Brain microvascular endothelial cell (primary cell): ENCODE measurements at regions not wholly inside any gene's neighbourhood (a gene's known extent, or its start where the extent isn't known, plus 50 kb on each side); places are given as distances from the start of the nearest gene placed in this dataset.

Experiments
- DNase-seq: peaks from one replicate; pipeline ENCODE4 v3.0.0-alpha.2; 2020
- H3K27ac ChIP-seq: fragments of 250-450 bp; sonication (Bioruptor Pico); 2 replicates; pipeline ENCODE4 v1.5.1; 2020; ENCODE audit warnings: mild to moderate bottlenecking, moderate library complexity
- H3K27me3 ChIP-seq: fragments of 250-450 bp; sonication (Bioruptor Pico); replicated peaks from 2 replicates; pipeline ENCODE4 v1.5.1; 2020; ENCODE audit warnings: mild to moderate bottlenecking
- H3K36me3 ChIP-seq: fragments of 250-450 bp; sonication (Bioruptor Pico); replicated peaks from 2 replicates; pipeline ENCODE4 v1.5.1; 2020; ENCODE audit warnings: mild to moderate bottlenecking
- H3K4me3 ChIP-seq: 2 replicates; pipeline ENCODE4 v1.5.1; 2011; ENCODE audit warnings: low read depth, mild to moderate bottlenecking, control low read depth, low read length, moderate library complexity
- in situ Hi-C: cut with HindIII; loops from 2 replicates; pipeline ENCODE4 v1.10.0; 2017; ENCODE audit warnings: low sequenced_read_pairs, low pct_ligation_motif_present
- TF ChIP-seq, protein P1 (sequence below): IDR thresholded peaks from 2 replicates; pipeline ENCODE4 v1.5.1; 2011; ENCODE audit warnings: low read depth, mild to moderate bottlenecking, moderate library complexity, low read length, control low read depth, inconsistent platforms; ENCODE audit errors: missing control alignments

DNA sequence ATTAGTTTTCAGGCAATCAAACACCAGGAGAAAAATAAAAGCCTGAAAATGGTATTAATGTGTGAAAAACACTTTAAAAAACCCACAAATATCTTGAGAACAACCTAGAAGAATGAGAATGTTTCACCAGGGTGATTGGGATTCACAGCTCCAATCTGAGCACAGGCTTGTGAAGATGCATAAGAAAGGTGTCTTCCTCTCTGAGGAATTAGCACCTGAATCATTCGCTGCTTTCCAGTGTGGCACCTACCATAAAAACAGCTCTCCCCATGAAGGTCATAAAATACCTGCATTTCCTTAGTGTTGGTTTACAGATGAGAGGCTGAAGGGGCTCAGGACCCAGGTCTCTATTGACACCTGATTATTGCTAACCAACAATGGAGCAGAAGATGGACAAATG, 499.7 kb upstream of the KLHL29 start:
- Histone ChIP-seq H3K27me3 (no peaks in the 10 kb centered on the region), H3K36me3 (no peaks in the 10 kb centered on the region), H3K27ac (no peak overlapping the region), H3K4me3 (no peak overlapping the region)
- in situ Hi-C loops: no loop called here
- TF ChIP-seq, protein P1, sequence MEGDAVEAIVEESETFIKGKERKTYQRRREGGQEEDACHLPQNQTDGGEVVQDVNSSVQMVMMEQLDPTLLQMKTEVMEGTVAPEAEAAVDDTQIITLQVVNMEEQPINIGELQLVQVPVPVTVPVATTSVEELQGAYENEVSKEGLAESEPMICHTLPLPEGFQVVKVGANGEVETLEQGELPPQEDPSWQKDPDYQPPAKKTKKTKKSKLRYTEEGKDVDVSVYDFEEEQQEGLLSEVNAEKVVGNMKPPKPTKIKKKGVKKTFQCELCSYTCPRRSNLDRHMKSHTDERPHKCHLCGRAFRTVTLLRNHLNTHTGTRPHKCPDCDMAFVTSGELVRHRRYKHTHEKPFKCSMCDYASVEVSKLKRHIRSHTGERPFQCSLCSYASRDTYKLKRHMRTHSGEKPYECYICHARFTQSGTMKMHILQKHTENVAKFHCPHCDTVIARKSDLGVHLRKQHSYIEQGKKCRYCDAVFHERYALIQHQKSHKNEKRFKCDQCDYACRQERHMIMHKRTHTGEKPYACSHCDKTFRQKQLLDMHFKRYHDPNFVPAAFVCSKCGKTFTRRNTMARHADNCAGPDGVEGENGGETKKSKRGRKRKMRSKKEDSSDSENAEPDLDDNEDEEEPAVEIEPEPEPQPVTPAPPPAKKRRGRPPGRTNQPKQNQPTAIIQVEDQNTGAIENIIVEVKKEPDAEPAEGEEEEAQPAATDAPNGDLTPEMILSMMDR: no peak
- DNase-seq: no peak

DNA sequence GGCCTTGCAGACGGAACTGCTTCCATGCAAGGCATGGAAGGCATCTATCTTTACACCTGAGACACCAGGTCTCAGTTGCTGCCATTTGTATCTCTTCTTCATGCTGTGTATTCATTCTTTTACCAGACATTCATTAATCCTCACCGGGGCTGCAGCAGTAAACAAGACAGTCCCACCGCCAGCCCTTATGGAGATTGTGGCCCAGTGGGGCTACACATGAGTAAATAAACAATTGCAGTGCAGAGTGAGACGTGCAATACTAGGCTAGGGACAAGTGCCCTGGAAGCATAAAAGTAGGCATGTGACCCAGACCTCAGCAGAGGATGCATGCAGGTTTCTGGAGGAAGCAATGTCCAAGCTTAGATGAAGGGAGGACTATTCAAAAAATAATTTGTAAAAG, 497.6 kb upstream of the KLHL29 start:
- no peaks in the 10 kb centered on the region for H3K27me3 ChIP-seq
- no peak overlapping the region for H3K27ac ChIP-seq
- TF ChIP-seq, protein P1: no peak
- no peak for DNase-seq
- in situ Hi-C loops: no loop called here
- H3K4me3 ChIP-seq: no peak overlapping the region
- no peaks in the 10 kb centered on the region for H3K36me3 ChIP-seq

DNA sequence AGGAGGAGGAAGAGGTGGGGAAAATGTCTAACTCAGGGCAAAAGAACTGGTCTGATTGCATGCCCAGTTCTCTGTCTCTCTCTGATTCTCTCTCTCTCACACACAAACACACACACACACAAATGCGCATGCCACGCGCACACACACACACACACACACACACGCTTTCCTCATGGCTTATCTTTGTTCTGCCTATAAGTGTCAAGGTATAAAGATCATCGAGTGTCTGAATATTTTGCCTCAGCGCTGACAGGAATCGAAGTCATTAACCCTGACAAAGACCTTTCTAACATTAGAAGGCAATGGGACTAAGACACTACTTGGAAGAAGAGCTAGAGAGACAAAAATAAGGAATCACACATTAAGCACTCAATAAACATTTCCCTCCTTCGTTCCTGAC, 497.1 kb upstream of the KLHL29 start:
- DNase-seq: no peak
- Histone ChIP-seq H3K4me3 (no peak overlapping the region), H3K27me3 (no peaks in the 10 kb centered on the region), H3K36me3 (no peaks in the 10 kb centered on the region), H3K27ac (no peak overlapping the region)
- in situ Hi-C loops: no loop called here
- TF ChIP-seq, protein P1: no peak

DNA sequence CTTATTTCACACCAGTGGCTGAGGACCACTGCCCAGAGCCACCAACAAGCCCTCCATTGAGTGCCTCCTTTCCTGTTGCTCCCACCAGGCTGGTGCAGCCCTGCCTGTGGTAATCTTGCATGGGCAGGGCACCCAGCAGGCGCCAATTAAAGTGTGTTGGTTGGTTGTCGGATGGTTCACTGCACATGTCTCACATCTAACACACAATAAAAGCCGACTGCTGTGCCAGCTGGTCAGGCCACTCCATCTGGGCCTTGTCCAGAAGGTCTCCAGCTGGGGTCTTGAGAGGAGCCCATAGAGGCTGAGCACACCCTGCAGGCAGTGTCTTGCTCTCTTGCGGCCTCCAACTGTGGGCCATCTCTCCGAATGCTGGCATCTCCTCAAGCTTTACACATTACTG, 494.8 kb upstream of the KLHL29 start:
- no peak overlapping the region for H3K27ac ChIP-seq
- H3K4me3 ChIP-seq: no peak overlapping the region
- no peaks in the 10 kb centered on the region for H3K27me3 ChIP-seq
- TF ChIP-seq, protein P1: no peak
- in situ Hi-C loops: no loop called here
- no peak for DNase-seq
- H3K36me3 ChIP-seq: no peaks in the 10 kb centered on the region

DNA sequence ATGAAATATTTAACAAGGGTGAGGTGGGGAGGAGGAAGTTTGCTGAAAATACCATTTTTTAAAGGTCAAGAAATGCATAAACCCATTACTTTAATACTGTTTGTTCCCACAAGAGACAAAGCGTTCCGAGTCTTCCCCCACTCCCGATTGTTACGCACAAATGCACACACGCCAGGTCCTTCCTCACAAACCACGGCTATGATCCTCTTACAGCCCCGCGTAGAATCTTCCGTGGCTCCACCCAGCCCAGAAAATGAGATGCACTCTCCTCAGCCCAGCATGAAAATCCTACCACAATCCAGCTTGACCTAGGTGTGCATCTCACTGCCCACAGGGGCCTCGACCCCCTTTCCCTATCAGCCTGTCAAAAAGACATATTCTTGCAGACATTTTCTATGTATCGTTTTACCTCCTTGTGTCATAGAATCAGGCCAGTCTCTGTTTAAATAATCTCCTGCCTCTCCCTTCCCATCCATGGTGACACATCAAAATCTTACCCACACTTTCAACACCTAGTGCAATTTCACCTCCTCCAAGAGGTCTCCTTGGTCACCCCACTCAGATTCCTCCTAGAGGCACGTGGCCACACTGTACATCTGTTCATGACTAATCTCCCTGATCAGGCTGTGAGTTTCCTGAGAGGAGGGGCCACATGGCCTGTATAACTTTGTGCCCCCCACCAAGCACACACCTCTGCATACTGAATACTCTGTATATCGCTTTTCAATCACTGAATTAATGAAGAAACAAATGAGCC, 491.0 kb upstream of the KLHL29 start:
- in situ Hi-C loops: no loop called here
- TF ChIP-seq, protein P1: no peak
- no peak overlapping the region for H3K27ac ChIP-seq
- no peak overlapping the region for H3K4me3 ChIP-seq
- no peak for DNase-seq
- H3K27me3 ChIP-seq: no peaks in the 10 kb centered on the region
- H3K36me3 ChIP-seq: no peaks in the 10 kb centered on the region

DNA sequence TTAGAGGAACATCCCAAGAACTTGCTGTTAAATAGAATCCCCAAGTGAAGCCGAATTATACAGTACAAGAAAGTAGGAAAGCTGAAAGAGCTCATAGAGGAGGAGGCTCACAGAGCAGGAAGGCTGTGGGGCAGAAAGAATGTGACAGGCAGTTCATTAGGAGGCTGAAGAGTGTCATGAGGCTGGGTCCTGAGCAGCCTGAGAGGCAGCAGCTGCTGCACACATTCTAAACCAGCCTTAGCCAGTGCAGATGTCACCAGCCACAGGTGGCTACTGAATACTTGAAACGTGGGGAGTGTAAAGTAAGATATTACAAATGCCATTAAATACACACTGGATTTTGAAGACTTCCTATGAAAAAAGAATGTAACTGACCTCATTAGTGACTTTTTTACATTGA, 490.2 kb upstream of the KLHL29 start:
- no peaks in the 10 kb centered on the region for H3K27me3 ChIP-seq
- in situ Hi-C loops: no loop called here
- no peak overlapping the region for H3K4me3 ChIP-seq

More for the DNA sequence above, 490.2 kb upstream of the KLHL29 start:
- no peak for DNase-seq
- no peaks in the 10 kb centered on the region for H3K36me3 ChIP-seq
- no peak overlapping the region for H3K27ac ChIP-seq
- TF ChIP-seq, protein P1: no peak
